SKM-1 (cell line): ENCODE measurements at regions not wholly inside any gene's neighbourhood (a gene's known extent, or its start where the extent isn't known, plus 50 kb on each side); places are given as distances from the start of the nearest gene placed in this dataset.
"Not testable (repeated sequence)": the region's sequence is repeated elsewhere in the genome, so short reads cannot be mapped to it uniquely, and the experiment has no call there.

Source experiments
- DNase-seq: peaks from one replicate; lab custom pipeline; 2025; ENCODE audit not compliant: unreplicated experiment; lab: John Stamatoyannopoulos, UW

- DNase-seq = no peak
Measured at GRCh38 chr3:84194029-84194428, 764.8 kb upstream of the CADM2 start.

DNA sequence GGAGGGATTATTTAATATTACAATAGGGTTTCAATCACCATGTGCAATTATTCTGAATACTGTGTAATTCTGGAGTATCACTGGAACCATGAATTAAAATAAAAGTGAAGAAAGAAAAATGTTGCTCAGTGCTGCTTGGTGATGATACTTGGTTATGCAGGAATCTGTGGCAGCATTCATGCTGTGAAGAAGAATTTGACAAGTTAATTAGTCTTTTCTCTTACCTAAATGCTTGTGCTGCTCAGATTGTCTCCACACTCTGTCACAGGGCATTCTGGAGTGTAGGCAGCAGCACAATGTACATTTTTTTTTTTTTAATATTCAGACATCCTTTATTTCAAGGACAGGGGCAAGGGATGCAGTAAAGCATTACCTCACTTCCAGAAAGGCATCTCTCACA, 749.3 kb upstream of the CADM2 start:
- DNase-seq = no peak

- DNase-seq = no peak
Measured at GRCh38 chr3:84223512-84223911, 735.3 kb upstream of the CADM2 start.

DNA sequence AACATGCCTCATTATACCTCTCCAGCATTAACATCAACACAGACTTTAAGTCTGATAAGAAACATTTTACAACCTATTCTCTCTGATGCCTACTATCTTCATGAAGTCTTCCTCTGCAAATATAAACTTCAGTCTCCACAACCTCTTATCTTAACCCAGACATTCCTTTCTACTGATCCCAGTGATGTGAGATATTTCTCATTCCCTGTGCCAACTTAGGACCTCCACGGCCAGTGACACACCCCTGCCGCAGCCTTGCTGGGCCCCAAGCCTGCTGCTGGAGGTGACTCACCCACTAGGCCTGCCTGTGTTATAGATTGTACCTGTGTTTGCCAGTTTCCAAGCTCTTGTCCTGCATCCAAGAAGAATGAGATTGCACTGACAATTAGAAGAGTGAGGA, 734.5 kb upstream of the CADM2 start:
- DNase-seq = no peak

DNA sequence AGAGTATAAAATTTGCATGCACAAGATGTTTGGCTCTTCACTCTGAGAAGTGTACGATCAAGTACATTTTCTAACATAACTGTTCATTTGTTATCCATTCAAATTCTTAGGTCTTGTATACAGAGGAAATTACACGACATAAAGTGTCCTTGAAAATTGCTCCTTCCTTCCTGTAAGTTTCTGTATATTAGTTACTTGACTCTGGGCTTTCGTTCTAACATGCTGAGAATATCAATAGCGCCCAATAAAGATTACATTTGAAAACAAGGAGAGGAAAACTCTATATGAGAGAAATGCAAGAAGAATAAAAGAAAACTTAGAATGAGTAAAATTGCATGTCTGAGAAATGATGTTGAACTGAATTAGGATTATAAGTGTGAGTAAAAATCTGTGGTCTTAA, 722.5 kb upstream of the CADM2 start:
- no peak for DNase-seq

DNA sequence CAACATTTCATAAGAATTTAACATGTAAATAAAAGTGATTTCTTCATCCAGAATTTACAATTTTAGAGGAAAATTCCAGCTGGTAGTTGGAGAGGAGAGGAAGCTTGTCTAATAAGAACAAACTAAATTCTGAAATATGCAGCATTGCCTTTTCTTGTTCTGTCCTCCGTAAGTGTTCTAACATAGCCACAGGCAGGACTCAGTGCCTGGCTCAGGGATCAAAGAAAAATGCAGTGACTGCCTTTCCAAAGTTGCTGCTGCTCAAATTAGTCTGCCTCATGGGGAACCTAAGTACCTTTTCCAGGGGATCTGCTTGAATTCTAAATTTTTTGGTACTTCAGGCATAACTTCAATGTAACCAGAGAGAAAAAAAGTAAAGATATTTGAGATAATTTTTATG, 713.0 kb upstream of the CADM2 start:
- no peak for DNase-seq

DNA sequence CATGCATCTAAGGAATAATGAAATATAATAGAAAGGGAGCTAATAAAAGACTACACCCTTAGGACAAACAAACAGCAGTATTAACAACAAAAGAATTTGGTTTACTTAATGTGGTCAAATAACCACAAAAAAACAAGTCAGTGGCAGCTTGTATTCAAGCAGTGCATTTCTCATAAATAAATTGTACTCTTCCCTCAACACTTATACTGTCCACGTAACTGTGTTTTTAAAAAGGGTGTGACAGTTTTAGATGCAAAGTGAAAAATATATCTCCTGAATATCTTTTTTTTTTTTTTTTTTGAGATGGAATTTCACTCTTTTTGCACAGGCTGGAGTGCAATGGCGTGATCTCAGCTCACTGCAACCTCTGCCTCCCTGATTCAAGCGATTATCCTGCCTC, 698.2 kb upstream of the CADM2 start:
- no peak for DNase-seq

DNA sequence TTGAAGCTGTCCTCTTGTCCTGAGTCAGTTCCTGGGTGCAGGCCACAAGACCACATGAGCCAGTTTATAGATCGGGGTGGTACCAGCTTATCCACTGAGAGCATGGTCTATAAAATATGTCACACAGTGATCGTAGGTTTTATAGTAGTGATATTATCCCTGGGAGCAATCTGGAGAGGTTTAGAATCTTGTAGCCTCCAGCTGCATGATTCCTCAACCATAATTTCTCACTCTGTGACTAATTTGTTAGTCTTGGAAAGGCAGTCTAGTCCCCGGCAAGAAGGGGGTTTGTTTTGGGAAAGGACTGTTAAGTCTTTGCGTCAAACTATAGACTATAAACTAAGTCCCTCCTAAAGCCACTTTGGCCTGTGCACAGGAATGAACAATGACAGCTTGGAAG, 693.0 kb upstream of the CADM2 start:
- DNase-seq = no peak

DNA sequence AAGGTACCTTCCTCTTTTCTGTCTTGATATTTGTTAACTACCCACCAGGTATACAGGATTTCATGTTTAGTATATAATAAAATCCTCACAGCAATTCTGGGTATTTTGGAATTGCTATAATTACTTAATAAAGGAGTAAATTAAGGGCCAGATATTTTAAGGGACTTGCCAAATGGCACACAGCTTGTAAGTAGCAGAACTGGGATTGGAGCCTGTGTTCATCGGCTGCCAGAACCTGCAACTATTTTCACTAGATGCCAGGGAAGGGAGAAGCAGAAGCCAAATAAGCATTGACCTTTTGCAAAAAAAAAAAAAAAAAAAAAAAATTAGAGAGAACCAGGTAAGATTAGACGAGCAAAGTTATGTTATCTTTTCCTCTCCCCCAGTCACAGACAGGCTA, 683.3 kb upstream of the CADM2 start:
- no peak for DNase-seq

DNA sequence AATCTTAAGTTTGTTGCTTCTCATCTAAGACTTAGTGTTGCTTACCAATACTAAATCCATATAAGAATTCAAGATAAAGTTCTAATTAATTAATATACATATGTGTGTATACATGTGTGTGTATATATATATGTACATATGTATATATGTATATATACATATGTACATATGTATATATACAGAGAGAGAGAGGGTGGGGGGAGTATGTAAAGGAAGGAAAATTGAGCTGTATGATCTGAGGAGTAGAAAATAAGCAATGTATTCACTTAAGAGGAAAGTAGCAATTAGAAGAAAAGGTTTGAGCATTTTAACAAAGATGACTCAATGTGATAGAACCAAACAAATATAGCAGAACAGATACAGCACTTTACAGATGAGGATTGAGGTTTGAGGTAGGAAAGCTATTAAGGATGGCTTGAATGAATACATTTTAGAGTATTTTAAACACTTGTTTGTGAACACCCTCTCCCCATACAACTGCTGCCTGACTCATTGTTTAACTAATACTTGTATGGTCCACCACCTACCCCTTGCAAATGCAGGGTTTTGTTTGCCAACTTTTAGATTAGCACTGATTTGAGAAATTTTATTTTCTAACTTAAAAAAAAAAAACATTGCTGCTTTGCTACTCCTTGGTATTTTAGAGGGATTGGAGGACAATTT, 681.1 kb upstream of the CADM2 start:
- DNase-seq = no peak

GRCh38 chr3:84292128-84292527, 666.7 kb upstream of the CADM2 start:
- no peak for DNase-seq

- DNase-seq = no peak
Measured at GRCh38 chr3:84299329-84299728, 659.5 kb upstream of the CADM2 start.

GRCh38 chr3:84304214-84304613, 654.6 kb upstream of the CADM2 start:
- DNase-seq = no peak

DNA sequence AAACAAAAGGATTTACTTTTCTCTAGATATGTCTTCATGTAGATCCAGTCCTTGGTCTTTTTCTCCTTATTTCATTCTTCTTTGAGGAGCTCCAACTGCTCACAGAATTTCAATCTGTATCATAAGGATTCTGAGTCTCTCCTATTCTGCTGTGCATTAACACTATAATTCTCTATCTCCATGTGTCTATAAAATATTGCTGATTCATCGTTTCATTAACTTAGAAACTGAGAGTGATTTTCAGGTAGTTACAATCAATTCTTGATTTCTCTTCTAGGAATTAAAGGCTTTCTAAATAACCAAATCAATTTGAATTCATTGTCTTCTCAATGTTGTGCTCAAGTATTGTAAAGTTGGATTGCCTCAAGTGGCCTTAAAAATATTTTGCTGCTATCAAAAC, 651.5 kb upstream of the CADM2 start:
- no peak for DNase-seq

DNA sequence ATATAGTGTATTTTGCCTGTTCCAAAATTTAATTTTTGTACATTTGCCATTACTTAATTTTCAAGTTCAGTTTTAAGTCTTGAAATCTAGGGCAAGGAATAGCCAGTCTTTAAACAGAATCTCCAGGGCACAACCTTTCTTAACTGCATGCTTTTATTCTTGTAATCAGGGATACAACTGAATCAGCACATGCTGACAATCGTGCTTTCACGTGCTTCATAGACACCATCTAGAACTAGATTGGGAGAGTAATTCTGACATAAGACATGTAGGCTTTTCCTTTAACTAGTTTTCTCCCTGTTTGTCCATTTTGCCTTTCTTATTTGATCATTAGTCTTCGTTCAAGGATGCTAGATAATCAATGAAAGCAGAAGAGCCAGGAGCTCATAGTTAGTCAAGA, 650.4 kb upstream of the CADM2 start:
- no peak for DNase-seq

- no peak for DNase-seq
Measured at GRCh38 chr3:84318273-84318809, 640.4 kb upstream of the CADM2 start.

GRCh38 chr3:84365563-84366278, 593.1 kb upstream of the CADM2 start:
- not testable (repeated sequence) for DNase-seq
